ENCODE measurements at regions not wholly inside any gene's neighbourhood (a gene's known extent, or its start where the extent isn't known, plus 50 kb on each side); places are given as distances from the start of the nearest gene placed in this dataset.
A peak's percentile ranks its signal among the peaks of the same experiment; 100 is the strongest.

- H3K14ac ChIP-seq (ENCODE audit: low read length): no peak overlapping the region
- no peak overlapping the region for H4K12ac ChIP-seq (ENCODE audit: low read depth, low read length)
- no CpG with 5 or more reads among the region's 2 CpGs for WGBS (ENCODE audit: extremely low coverage, insufficient coverage, insufficient read length)
These were observed 135.1 kb upstream of the MYCN start for GRCh38 chr2:15805206-15805605.

DNA sequence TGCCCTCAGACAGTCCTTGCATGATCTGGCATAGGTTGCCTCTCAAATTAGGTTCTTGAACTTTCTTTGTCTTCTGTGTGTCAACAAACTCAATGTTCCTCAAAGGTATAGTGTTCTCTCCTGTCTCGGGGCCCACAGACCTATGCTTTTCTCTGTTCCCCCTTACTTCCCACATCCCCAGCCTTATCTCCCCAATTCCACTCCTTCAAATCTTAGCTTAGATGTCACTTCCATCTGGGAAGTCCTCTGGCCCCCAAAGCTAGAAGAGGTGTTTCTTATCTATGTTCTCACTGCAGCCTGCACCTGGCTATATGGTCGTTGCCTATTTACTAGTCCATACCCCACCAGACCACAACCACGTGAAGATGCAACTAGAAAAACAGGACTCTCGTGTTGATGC, 134.6 kb upstream of the MYCN start:
- peaks cover 2% of the 10 kb centered on the region for H3K79me2 ChIP-seq (ENCODE audit: control insufficient read depth, insufficient read depth, low read length, poor library complexity)
- no peak overlapping the region for H4K91ac ChIP-seq (ENCODE audit: low read depth, low read length)
- H3K4me1 ChIP-seq (ENCODE audit: control insufficient read depth in 1 of 2, insufficient read depth in 2 of 2, low read length in 2 of 2): peaks cover 23 to 24% of the 10 kb centered on the region in 2 experiments
- no peak overlapping the region for H3K18ac ChIP-seq (ENCODE audit: low read length)
- no peak overlapping the region for H2BK12ac ChIP-seq (ENCODE audit: low read length)
- H3K36me3 ChIP-seq (ENCODE audit: control insufficient read depth in 1 of 2, insufficient read depth in 2 of 2, low read length in 2 of 2): no peaks in the 10 kb centered on the region
- no peak overlapping the region for H3K4ac ChIP-seq (ENCODE audit: low read depth, low read length)
- no peak overlapping the region for H3K4me3 ChIP-seq (ENCODE audit: low read depth, low read length)
- H3K23ac ChIP-seq (ENCODE audit: low read length): no peak overlapping the region
- H2BK5ac ChIP-seq (ENCODE audit: low read depth, low read length, poor library complexity): no peak overlapping the region
- H4K8ac ChIP-seq (ENCODE audit: low read depth, low read length): no peak overlapping the region
- H3K14ac ChIP-seq (ENCODE audit: low read length): no peak overlapping the region
- WGBS (ENCODE audit: extremely low coverage, insufficient coverage, insufficient read length): no CpG with 5 or more reads among the region's 4 CpGs
- H3K9ac ChIP-seq (ENCODE audit: low read length): no peak overlapping the region
- H4K12ac ChIP-seq (ENCODE audit: low read depth, low read length): no peak overlapping the region
- H3K27ac ChIP-seq (ENCODE audit: low read depth, low read length): no peak overlapping the region
- no peaks in the 10 kb centered on the region for H3K27me3 ChIP-seq (ENCODE audit: insufficient read depth, low read length)
- H3K4me2 ChIP-seq (ENCODE audit: low read length): no peak overlapping the region
- no peak overlapping the region for H2AK5ac ChIP-seq (ENCODE audit: low read length)
- no peak overlapping the region for H2BK120ac ChIP-seq (ENCODE audit: insufficient read depth, low read length, poor library complexity)
- H3K9me3 ChIP-seq (ENCODE audit: insufficient read depth, low read depth, low read length): no peaks in the 10 kb centered on the region
- no peak for DNase-seq
- H2AFZ ChIP-seq (ENCODE audit: insufficient read depth, low read length, poor library complexity): no peak overlapping the region
- H3K79me1 ChIP-seq (ENCODE audit: low read length): peaks cover 14% of the 10 kb centered on the region

More at GRCh38 chr2:15805206-15805605, 135.1 kb upstream of the MYCN start:
- Histone ChIP-seq H3K23ac (ENCODE audit: low read length) (no peak overlapping the region), H2AFZ (ENCODE audit: insufficient read depth, low read length, poor library complexity) (no peak overlapping the region), H3K4ac (ENCODE audit: low read depth, low read length) (no peak overlapping the region), H2BK5ac (ENCODE audit: low read depth, low read length, poor library complexity) (no peak overlapping the region), H3K9ac (ENCODE audit: low read length) (no peak overlapping the region), H3K4me3 (ENCODE audit: low read depth, low read length) (no peak overlapping the region), H3K79me2 (ENCODE audit: control insufficient read depth, insufficient read depth, low read length, poor library complexity) (peaks cover 2% of the 10 kb centered on the region), H3K27me3 (ENCODE audit: insufficient read depth, low read length) (no peaks in the 10 kb centered on the region), H3K18ac (ENCODE audit: low read length) (no peak overlapping the region), H2AK5ac (ENCODE audit: low read length) (no peak overlapping the region), H3K4me2 (ENCODE audit: low read length) (no peak overlapping the region), H3K79me1 (ENCODE audit: low read length) (peaks cover 12% of the 10 kb centered on the region), H3K9me3 (ENCODE audit: insufficient read depth, low read depth, low read length) (no peaks in the 10 kb centered on the region), H3K4me1 (ENCODE audit: control insufficient read depth in 1 of 2, insufficient read depth in 2 of 2, low read length in 2 of 2) (peaks cover 23% of the 10 kb centered on the region in 2 experiments), H2BK120ac (ENCODE audit: insufficient read depth, low read length, poor library complexity) (no peak overlapping the region), H4K8ac (ENCODE audit: low read depth, low read length) (no peak overlapping the region), H3K27ac (ENCODE audit: low read depth, low read length) (no peak overlapping the region), H4K91ac (ENCODE audit: low read depth, low read length) (no peak overlapping the region), H3K36me3 (ENCODE audit: control insufficient read depth in 1 of 2, insufficient read depth in 2 of 2, low read length in 2 of 2) (no peaks in the 10 kb centered on the region), H2BK12ac (ENCODE audit: low read length) (no peak overlapping the region)
- no peak for DNase-seq

- Histone ChIP-seq H3K9me3 (ENCODE audit: insufficient read depth, low read depth, low read length) (no peaks in the 10 kb centered on the region), H2AK5ac (ENCODE audit: low read length) (no peak overlapping the region), H3K4me3 (ENCODE audit: low read depth, low read length) (no peak overlapping the region), H2BK120ac (ENCODE audit: insufficient read depth, low read length, poor library complexity) (no peak overlapping the region), H2BK5ac (ENCODE audit: low read depth, low read length, poor library complexity) (no peak overlapping the region), H3K4ac (ENCODE audit: low read depth, low read length) (no peak overlapping the region), H3K23ac (ENCODE audit: low read length) (no peak overlapping the region), H3K9ac (ENCODE audit: low read length) (no peak overlapping the region), H4K12ac (ENCODE audit: low read depth, low read length) (no peak overlapping the region), H3K4me1 (ENCODE audit: control insufficient read depth in 1 of 2, insufficient read depth in 2 of 2, low read length in 2 of 2) (peaks cover 27 to 28% of the 10 kb centered on the region in 2 experiments), H4K91ac (ENCODE audit: low read depth, low read length) (no peak overlapping the region), H2BK12ac (ENCODE audit: low read length) (no peak overlapping the region), H3K27ac (ENCODE audit: low read depth, low read length) (no peak overlapping the region), H3K18ac (ENCODE audit: low read length) (no peak overlapping the region), H3K4me2 (ENCODE audit: low read length) (no peak overlapping the region), H3K14ac (ENCODE audit: low read length) (no peak overlapping the region), H3K79me2 (ENCODE audit: control insufficient read depth, insufficient read depth, low read length, poor library complexity) (peaks cover 2% of the 10 kb centered on the region), H3K27me3 (ENCODE audit: insufficient read depth, low read length) (no peaks in the 10 kb centered on the region), H3K79me1 (ENCODE audit: low read length) (peaks cover 14% of the 10 kb centered on the region), H2AFZ (ENCODE audit: insufficient read depth, low read length, poor library complexity) (no peak overlapping the region), H4K8ac (ENCODE audit: low read depth, low read length) (no peak overlapping the region), H3K36me3 (ENCODE audit: control insufficient read depth in 1 of 2, insufficient read depth in 2 of 2, low read length in 2 of 2) (no peaks in the 10 kb centered on the region)
- no peak for DNase-seq
- no CpG with 5 or more reads among the region's 9 CpGs for WGBS (ENCODE audit: extremely low coverage, insufficient coverage, insufficient read length)
These were observed 133.4 kb upstream of the MYCN start for GRCh38 chr2:15806801-15807417.

- Histone ChIP-seq H3K36me3 (ENCODE audit: control insufficient read depth in 1 of 2, insufficient read depth in 2 of 2, low read length in 2 of 2) (no peaks in the 10 kb centered on the region), H4K91ac (ENCODE audit: low read depth, low read length) (no peak overlapping the region), H3K23ac (ENCODE audit: low read length) (no peak overlapping the region), H3K18ac (ENCODE audit: low read length) (no peak overlapping the region), H3K79me2 (ENCODE audit: control insufficient read depth, insufficient read depth, low read length, poor library complexity) (peaks cover 2% of the 10 kb centered on the region), H3K9ac (ENCODE audit: low read length) (no peak overlapping the region), H3K4me1 (ENCODE audit: control insufficient read depth in 1 of 2, insufficient read depth in 2 of 2, low read length in 2 of 2) (peaks cover 27 to 30% of the 10 kb centered on the region in 2 experiments), H3K4me2 (ENCODE audit: low read length) (no peak overlapping the region), H2BK5ac (ENCODE audit: low read depth, low read length, poor library complexity) (no peak overlapping the region), H2AFZ (ENCODE audit: insufficient read depth, low read length, poor library complexity) (no peak overlapping the region), H2BK120ac (ENCODE audit: insufficient read depth, low read length, poor library complexity) (no peak overlapping the region), H4K8ac (ENCODE audit: low read depth, low read length) (no peak overlapping the region), H3K27me3 (ENCODE audit: insufficient read depth, low read length) (no peaks in the 10 kb centered on the region), H3K27ac (ENCODE audit: low read depth, low read length) (no peak overlapping the region), H2AK5ac (ENCODE audit: low read length) (peak overlapping the region; percentile 6), H3K4ac (ENCODE audit: low read depth, low read length) (no peak overlapping the region), H4K12ac (ENCODE audit: low read depth, low read length) (no peak overlapping the region), H3K79me1 (ENCODE audit: low read length) (peaks cover 14% of the 10 kb centered on the region), H2BK12ac (ENCODE audit: low read length) (no peak overlapping the region), H3K4me3 (ENCODE audit: low read depth, low read length) (no peak overlapping the region), H3K14ac (ENCODE audit: low read length) (no peak overlapping the region), H3K9me3 (ENCODE audit: insufficient read depth, low read depth, low read length) (no peaks in the 10 kb centered on the region)
- DNase-seq: no peak
- no CpG with 5 or more reads among the region's 18 CpGs for WGBS (ENCODE audit: extremely low coverage, insufficient coverage, insufficient read length)
These were observed 132.7 kb upstream of the MYCN start for GRCh38 chr2:15807418-15808203.

Measured in trophoblast cell (in vitro differentiated cells and primary cell).